CD14-positive monocyte (primary cell): ENCODE measurements at regions not wholly inside any gene's neighbourhood (a gene's known extent, or its start where the extent isn't known, plus 50 kb on each side); places are given as distances from the start of the nearest gene placed in this dataset.

Source experiments
- DNase-seq, 3 donors: peaks; one replicate each; pipeline ENCODE4 v3.0.0-alpha.2; 2011 to 2022
- H2AFZ ChIP-seq: 2 replicates; pipeline ENCODE4 v1.6.0; 2012; ENCODE audit warnings: mild to moderate bottlenecking, low read depth, low read length, inconsistent platforms; ENCODE audit not compliant: insufficient read depth, poor library complexity, severe bottlenecking
- H3K27ac ChIP-seq, 2 donors: 1 replicate in 1 of 2; 2 replicates in 1 of 2; pipeline ENCODE4 v1.5.1; 2012 to 2013; ENCODE audit warnings: low read length in 2 of 2, control low read depth in 1 of 2, inconsistent platforms in 1 of 2, low read depth in 1 of 2, mild to moderate bottlenecking in 1 of 2
- H3K27me3 ChIP-seq, 2 donors: one replicate each; pipeline versions ENCODE4 v1.6.0 to v1.6.1; 2011 to 2013; ENCODE audit warnings: low read length in 2 of 2; ENCODE audit not compliant: control insufficient read depth in 2 of 2, insufficient read depth in 2 of 2
- H3K36me3 ChIP-seq, 2 donors: replicated peaks in 1 of 2; 1 replicate in 1 of 2; 2 replicates in 1 of 2; pipeline versions ENCODE4 v1.5.1 to v1.6.1; 2012 to 2013; ENCODE audit warnings: low read length in 2 of 2, control low read depth in 1 of 2, inconsistent platforms in 1 of 2, mild to moderate bottlenecking in 1 of 2; ENCODE audit not compliant: insufficient read depth in 2 of 2, control insufficient read depth in 1 of 2
- H3K4me1 ChIP-seq, 2 donors: 1 replicate in 1 of 2; 2 replicates in 1 of 2; pipeline versions ENCODE4 v1.5.1 to v1.6.1; 2012 to 2013; ENCODE audit warnings: low read length in 2 of 2, control low read depth in 1 of 2, inconsistent platforms in 1 of 2, mild to moderate bottlenecking in 1 of 2, moderate library complexity in 1 of 2; ENCODE audit not compliant: insufficient read depth in 2 of 2, control insufficient read depth in 1 of 2
- H3K4me2 ChIP-seq: replicated peaks from 2 replicates; pipeline ENCODE3; 2012; ENCODE audit warnings: low read length, moderate library complexity, mild to moderate bottlenecking; ENCODE audit not compliant: poor library complexity, severe bottlenecking; ENCODE audit errors: extremely low read depth
- H3K4me3 ChIP-seq, 3 experiments: fragments of 200-600 bp in 1 of 3; sonication (generic) in 1 of 3; replicated peaks in 1 of 3; 1 replicate in 2 of 3; 2 replicates in 1 of 3; pipeline ENCODE4 v1.5.1; 2011 to 2013; ENCODE audit warnings: low read length in 3 of 3, mild to moderate bottlenecking in 3 of 3, control low read depth in 2 of 3, low read depth in 2 of 3, inconsistent platforms in 1 of 3, moderate library complexity in 1 of 3
- H3K79me2 ChIP-seq: 2 replicates; pipeline ENCODE4 v1.6.0; 2012; ENCODE audit warnings: mild to moderate bottlenecking, control low read depth, inconsistent platforms, low read length, moderate library complexity; ENCODE audit not compliant: insufficient read depth
- H3K9ac ChIP-seq: 2 replicates; pipeline ENCODE4 v1.6.0; 2017; ENCODE audit warnings: low read length, mild to moderate bottlenecking; ENCODE audit not compliant: insufficient read depth, poor library complexity, severe bottlenecking
- H3K9me3 ChIP-seq, 2 donors: replicated peaks in 1 of 2; 1 replicate in 1 of 2; 2 replicates in 1 of 2; pipeline versions ENCODE4 v1.5.1 to v1.6.1; 2012 to 2013; ENCODE audit warnings: low read length in 2 of 2, control low read depth in 1 of 2; ENCODE audit not compliant: control insufficient read depth in 1 of 2, insufficient read depth in 1 of 2
- H4K20me1 ChIP-seq: 2 replicates; pipeline ENCODE4 v1.6.0; 2012; ENCODE audit warnings: mild to moderate bottlenecking, low read length, control low read depth, moderate library complexity; ENCODE audit not compliant: insufficient read depth
- H3K27ac Mint-ChIP-seq, 7 donors: one replicate each; pipeline ENCODE4 v1.8.0; 2020; ENCODE audit warnings: mild to moderate bottlenecking in 7 of 7, mixed read lengths in 7 of 7, moderate library complexity in 6 of 7, inconsistent platforms in 2 of 7
- H3K27me3 Mint-ChIP-seq, 3 donors: one replicate each; pipeline ENCODE4 v1.8.0; 2021 to 2022; ENCODE audit warnings: low read depth in 3 of 3, mild to moderate bottlenecking in 3 of 3, mixed read lengths in 3 of 3, moderate library complexity in 3 of 3, inconsistent platforms in 1 of 3
- H3K36me3 Mint-ChIP-seq, 2 donors: one replicate each; pipeline ENCODE4 v1.8.0; 2020; ENCODE audit warnings: mixed read lengths in 2 of 2, inconsistent platforms in 1 of 2, mild to moderate bottlenecking in 1 of 2
- H3K4me1 Mint-ChIP-seq: one replicate; pipeline ENCODE4 v1.8.0; 2020; ENCODE audit warnings: mild to moderate bottlenecking, mixed read lengths
- H3K4me3 Mint-ChIP-seq, 2 donors: one replicate each; pipeline ENCODE4 v1.8.0; 2020; ENCODE audit warnings: mild to moderate bottlenecking in 2 of 2, mixed read lengths in 2 of 2, moderate library complexity in 1 of 2
- H3K9me3 Mint-ChIP-seq, 7 donors: one replicate each; pipeline ENCODE4 v1.8.0; 2020 to 2022; ENCODE audit warnings: mixed read lengths in 7 of 7, mild to moderate bottlenecking in 6 of 7, moderate library complexity in 6 of 7, inconsistent platforms in 2 of 7
- CTCF ChIP-seq: fragments of 200-600 bp; IDR thresholded peaks from one replicate; pipeline ENCODE4 v1.8.0; 2022; ENCODE audit warnings: antibody characterized with exemption, mild to moderate bottlenecking
- WGBS: methylation state at CpG from one replicate; pipeline ENCODE4 v1.1.5; 2013; ENCODE audit warnings: missing lambda C conversion rate; ENCODE audit not compliant: insufficient coverage; 5-methylcytosine and 5-hydroxymethylcytosine counted together
- intact Hi-C, 2 donors: fragments of 100-400 bp; cut with micrococcal nuclease; formaldehyde crosslinking; loops; one replicate each; pipeline versions ENCODE4 v1.15.0 to v1.15.1; 2023

GRCh38 chrX:107301253-107301652 is 94.8 kb downstream of the DNAAF6 start:
- no peak for DNase-seq
- Histone ChIP-seq H3K79me2 (no peaks in the 10 kb centered on the region), H4K20me1 (no peaks in the 10 kb centered on the region), H3K27me3 (peaks cover 0 to 5% of the 10 kb centered on the region in 2 donors), H3K4me1 (no peaks in the 10 kb centered on the region), H3K36me3 (no peaks in the 10 kb centered on the region), H2AFZ (no peak overlapping the region), H3K4me3 (no peak overlapping the region), H3K27ac (no peak overlapping the region), H3K9me3 (no peaks in the 10 kb centered on the region), H3K4me2 (no peak overlapping the region), H3K9ac (no peak overlapping the region)
- intact Hi-C loops, result no loop called here
- no peak for TF ChIP-seq CTCF
- H3K4me1 Mint-ChIP-seq, result no peaks in the 10 kb centered on the region
- no peaks in the 10 kb centered on the region for H3K9me3 Mint-ChIP-seq
- H3K27ac Mint-ChIP-seq, result no peak overlapping the region
- H3K27me3 Mint-ChIP-seq, result peaks cover 3 to 8% (median 4%) of the 10 kb centered on the region in 3 donors
- H3K4me3 Mint-ChIP-seq, result no peak overlapping the region
- no peaks in the 10 kb centered on the region for H3K36me3 Mint-ChIP-seq
- no CpG with 5 or more reads among the region's 3 CpGs for WGBS

DNA sequence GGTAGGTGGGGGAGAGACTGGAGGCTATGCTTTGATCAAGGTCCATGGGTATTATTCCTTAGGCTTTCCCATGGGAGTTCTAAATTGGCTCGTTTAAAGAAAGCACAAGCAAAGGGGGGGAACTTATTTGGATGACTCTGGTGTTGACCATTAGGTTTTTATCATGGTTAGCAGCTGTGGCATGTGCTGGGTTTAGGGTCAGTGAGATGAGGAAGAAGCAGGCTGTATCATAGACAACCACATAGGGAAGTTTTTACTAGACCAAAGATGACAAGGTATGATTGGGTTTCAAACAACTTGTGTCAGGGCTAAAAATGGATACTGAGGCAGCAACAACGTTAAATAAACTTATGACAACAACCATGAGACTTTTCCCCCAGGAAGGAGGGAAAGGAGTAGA is 97.7 kb downstream of the DNAAF6 start:
- Histone ChIP-seq H3K9me3 (no peaks in the 10 kb centered on the region), H3K36me3 (no peaks in the 10 kb centered on the region), H3K9ac (no peak overlapping the region), H3K4me3 (no peak overlapping the region), H2AFZ (no peak overlapping the region), H3K4me1 (no peaks in the 10 kb centered on the region), H3K27me3 (peaks cover 0 to 5% of the 10 kb centered on the region in 2 donors), H4K20me1 (no peaks in the 10 kb centered on the region), H3K79me2 (no peaks in the 10 kb centered on the region), H3K27ac (no peak overlapping the region), H3K4me2 (no peak overlapping the region)
- no peak overlapping the region for H3K27ac Mint-ChIP-seq
- intact Hi-C loops, result no loop called here
- WGBS, result 60% methylated on average over 1 of the region's 2 CpGs
- no peaks in the 10 kb centered on the region for H3K4me1 Mint-ChIP-seq
- no peak for DNase-seq
- TF ChIP-seq CTCF, result no peak
- H3K36me3 Mint-ChIP-seq, result no peaks in the 10 kb centered on the region
- H3K4me3 Mint-ChIP-seq, result no peak overlapping the region
- no peaks in the 10 kb centered on the region for H3K9me3 Mint-ChIP-seq
- peaks cover 1 to 9% (median 7%) of the 10 kb centered on the region in 3 donors for H3K27me3 Mint-ChIP-seq
